Ammon's horn (tissue), 1 donor: ENCODE measurements at regions not wholly inside any gene's neighbourhood (a gene's known extent, or its start where the extent isn't known, plus 50 kb on each side); places are given as distances from the start of the nearest gene placed in this dataset.

ENCODE experiments used
- DNase-seq: peaks from one replicate; pipeline ENCODE4 v3.0.0-alpha.2; 2016; ENCODE audit warnings: low spot score

DNA sequence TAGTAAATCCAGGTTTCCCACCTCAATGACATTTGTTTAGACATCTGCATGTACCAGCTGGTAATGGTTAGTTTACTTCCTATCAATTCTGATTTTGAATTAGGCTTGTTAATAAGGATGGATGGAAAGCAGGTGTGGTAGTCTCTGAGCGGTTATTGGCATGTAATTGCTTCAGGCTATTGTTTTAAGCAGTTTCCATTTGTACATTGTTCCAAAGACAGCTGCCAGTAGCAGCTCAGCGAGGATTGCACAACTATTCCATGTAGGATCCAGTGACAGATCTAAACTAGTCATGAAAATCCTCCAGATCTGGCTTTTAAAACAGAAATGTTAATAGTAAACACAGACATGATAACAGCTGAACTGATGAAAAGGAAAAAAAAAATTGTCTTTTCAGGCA, 436.0 kb upstream of the ADARB2 start:
- DNase-seq, result peak; percentile 49

DNA sequence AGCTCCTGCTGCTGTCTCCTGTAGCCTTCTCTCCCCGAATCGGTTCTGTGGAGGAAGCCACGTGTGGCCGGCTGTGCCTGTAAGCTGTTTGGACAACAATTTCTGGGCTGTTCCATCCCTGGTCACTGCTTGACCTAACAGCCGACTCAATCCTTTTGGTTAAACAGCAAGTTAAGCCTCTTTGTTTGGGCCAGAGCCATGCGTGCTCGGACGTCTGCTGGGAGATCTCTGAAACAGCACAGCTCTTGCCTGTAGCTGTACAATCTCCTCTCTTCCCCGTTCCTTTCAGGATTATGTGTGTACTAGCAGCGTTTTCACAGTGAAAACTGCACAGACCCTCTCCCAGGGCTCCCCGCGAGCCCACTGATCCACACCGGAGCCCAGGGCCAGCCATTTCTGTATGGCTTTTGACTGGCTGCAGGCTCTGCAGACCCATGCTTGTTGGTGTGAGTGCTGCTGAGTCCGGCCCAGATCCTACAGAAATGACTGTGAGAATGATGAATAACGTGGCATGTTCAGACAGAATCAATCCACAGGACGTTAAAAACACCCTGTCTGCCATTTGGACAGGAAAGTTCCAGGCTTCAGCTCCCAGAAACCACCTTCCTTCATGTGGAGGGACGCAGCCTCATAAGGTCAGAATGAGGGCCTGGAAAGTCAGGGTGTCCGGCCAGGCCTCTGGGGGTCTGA, 428.6 kb upstream of the ADARB2 start:
- DNase-seq, result no peak

DNA sequence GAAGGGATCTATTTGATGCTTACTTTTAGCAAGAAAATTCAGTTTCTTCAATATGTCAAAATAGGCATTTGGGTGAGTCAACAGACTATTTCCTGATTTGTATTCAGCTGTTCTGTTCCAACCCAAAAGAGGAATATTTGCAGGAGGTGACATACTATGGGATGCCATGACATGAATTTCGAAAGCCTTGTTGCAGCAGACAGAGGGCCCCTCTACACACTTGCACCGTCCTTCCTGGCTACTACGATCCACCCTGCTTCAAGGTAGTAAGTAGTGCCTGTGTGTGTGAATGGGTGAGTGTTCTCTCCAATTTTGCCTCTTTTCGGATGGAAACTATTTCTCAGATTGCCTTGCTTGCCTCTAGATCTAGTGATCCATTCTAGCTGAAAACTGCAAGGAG, 413.0 kb upstream of the ADARB2 start:
- no peak for DNase-seq

DNA sequence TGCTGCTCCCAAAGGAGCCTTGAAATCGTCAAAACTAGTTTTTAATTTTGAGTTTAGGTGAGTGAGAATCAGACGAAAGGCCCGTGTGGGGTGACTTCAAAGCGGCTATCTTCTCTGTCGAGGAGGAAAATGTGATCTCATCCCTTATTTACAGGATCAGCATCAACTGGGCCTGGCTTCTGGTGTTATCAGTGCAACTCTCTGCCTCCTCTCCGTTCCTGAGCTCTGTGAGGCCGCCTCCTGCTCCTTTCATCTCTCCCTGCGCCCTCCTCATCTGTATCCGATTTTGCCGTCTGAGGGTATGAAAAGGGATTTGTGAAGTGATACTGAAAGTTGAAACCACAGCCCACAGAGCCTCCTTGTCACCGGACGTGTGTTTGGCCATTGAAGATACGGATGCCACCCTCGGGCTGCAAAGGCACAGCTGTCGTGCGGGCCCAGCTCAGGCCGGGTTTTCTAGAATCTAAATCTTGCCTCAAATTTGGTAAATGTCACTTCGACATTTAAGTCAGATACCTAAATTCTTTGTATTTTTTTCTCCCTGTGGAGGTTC, 408.7 kb upstream of the ADARB2 start:
- DNase-seq, result no peak

DNA sequence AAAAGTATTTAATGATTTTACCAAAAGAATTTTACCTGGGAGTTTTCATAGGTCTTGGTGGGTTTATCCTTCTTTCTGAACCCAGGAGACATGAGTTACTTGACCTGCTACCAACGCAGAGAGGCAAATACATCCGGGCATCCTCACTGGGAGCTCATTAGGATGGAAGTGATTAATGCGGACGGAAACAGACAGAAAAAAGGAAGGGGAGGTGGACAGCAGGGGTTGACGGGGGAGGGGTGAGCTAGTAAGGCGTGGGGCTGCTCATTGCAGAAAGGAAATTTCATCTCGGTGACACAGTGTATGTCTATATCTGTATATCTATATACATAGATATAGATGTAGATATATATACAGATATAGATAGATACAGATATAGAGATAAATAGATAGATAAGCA, 408.2 kb upstream of the ADARB2 start:
- DNase-seq, result no peak

DNA sequence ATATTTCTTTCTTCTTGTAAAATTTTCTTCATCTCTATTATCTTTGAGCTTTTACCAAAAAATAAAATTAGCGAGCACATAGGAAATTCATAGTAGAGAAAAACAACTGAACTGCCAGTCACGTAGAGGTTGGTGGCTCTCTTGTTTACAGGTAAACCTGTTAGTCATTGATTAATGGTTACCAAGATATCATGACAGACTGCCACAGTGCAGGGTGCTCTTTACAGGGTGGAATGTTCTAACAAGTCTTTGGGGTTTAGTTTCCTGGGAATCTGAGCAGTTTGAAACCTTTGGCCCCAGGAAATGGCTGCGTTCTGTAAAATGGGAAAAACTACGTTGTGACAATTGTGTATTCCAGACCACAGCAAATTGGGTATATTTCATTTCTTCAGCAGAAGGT, 407.3 kb upstream of the ADARB2 start:
- DNase-seq, result no peak

DNA sequence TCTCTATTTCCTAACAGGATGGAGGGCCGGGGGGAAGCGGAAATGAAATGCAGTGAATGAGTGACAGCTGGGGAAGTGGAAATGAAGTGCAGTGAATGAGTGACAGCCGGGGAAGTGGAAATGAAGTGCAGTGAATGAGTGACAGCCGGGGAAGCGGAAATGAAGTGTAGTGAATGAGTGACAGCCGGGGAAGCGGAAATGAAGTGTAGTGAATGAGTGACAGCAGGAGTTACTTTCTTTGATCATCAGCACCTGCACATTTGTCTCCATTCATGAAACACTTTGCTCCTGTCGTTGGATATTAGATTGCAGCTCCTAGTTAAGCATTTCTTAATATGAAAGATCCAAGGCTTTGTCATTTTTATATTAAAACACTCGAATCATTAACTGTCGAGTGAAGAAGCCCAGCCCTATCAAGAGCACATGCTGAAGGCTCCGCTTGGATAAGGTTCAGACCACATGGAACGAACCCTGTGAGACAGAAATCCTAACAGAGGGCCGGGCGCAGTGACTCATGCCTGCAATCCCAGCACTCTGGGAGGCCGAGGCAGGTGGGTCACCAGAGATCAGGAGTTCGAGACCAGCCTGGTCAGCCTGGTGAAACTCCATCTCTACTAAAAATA, 406.0 kb upstream of the ADARB2 start:
- DNase-seq, result no peak

DNA sequence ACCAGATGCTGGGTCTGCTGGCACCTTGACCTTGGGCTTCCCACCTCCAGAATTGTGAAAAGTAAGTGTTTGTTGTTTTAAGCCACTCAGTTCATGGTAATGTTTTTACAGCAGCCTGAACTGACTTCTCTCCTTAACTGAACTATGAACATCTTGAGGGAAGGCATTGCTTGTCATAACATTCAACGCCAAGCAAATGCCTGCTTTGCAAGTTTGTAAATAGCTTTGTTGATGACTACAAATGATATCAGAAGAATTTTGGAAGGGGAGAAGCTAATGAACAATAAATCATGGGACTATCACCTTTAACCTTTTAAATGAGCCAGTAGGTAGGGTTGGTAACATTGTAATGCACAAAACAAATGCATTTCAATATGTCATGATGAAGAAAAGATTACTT, 402.4 kb upstream of the ADARB2 start:
- no peak for DNase-seq

DNA sequence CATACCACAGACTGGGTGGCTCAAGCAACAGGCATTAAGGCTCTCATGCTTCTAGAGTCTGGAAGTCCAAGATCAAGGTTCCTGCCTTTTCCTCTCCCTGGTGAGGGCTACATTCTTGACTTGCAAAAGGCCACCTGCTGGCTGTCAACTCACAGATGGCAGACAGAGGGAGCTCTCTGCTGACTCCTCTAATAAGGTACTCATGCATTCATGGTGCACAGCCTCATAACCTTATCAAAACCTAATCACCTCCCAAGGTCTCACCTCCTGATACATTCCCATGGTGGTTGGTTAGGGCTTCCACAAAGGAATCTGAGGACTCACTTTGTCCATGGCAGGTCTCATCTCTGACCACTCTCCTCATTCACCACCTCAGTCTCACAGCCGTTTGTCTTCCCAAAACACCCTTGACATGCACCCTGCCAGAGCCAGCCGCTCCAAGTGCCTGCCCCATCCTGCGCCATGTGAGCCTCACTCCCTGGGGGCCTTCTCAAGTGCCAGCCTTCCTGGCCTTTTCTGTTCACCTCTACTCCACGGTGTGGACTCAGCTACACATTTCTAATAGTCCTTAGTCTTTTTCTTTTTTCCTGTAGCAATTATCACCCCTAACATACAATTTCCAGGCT, 400.3 kb upstream of the ADARB2 start:
- peak; percentile 17 for DNase-seq

DNA sequence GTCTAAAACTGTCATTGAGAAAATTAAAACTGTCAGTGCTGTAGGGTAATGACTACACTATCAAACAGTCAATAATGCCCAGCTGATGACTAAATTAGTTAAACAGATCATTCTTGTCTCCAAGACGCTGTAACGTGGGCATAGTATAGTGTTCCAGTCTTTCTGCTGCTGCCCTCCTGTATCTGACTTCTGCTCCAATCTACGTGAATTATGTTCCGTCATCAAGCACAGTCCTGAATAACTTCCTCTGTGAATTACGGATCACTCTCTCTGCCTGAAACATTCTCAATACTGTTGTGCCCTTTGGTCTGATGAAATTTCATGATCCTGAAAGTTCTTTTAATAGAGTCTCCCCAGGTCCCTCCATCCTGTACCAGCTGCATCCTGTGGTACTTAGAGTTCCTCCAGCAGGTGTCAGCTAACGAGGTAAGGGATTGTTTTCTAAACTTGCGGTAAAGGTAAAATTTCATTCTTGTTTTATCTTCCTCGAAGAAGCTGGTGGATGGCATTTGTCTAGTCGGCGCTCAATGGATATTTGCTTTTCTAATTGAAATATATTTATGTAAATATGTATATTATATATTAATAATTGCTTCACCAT, 393.5 kb upstream of the ADARB2 start:
- no peak for DNase-seq

DNA sequence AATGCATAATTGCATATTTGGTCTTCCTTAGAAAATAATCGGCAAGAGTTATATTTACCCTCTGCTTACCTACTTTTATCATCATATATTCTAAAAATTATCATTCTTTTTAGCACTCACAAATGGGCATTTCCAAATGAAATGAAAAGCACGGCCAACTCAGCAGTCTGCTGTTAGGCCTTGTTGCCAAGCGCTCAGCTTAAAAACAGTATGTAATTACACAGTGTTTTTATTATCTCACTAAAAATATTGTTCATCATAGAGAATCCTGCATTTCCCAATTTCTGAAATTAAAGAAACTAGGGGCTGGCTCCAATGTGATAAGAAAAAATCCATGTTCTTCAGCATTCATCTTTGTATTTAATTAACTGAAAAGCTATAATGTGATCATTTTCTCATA, 391.7 kb upstream of the ADARB2 start:
- DNase-seq, result peak; percentile 24

DNA sequence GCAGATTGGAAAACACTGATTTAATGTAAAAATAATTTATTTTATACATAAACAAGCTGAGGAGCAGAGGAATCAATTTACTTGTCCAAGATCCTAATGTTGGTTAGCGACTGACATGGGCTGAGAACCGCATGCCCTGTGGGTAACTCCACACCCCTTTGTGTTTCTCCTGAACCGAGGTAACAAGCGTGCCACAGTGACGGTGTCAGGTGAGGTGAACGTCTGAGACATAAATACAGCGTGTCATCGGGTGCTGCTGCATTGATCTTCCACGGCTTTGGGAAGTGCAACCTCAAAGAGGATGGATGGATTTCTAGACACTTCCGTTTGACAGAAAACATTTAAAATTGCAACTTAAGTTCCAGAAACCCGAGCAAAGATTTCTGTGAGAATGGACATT, 386.8 kb upstream of the ADARB2 start:
- DNase-seq, result no peak

DNA sequence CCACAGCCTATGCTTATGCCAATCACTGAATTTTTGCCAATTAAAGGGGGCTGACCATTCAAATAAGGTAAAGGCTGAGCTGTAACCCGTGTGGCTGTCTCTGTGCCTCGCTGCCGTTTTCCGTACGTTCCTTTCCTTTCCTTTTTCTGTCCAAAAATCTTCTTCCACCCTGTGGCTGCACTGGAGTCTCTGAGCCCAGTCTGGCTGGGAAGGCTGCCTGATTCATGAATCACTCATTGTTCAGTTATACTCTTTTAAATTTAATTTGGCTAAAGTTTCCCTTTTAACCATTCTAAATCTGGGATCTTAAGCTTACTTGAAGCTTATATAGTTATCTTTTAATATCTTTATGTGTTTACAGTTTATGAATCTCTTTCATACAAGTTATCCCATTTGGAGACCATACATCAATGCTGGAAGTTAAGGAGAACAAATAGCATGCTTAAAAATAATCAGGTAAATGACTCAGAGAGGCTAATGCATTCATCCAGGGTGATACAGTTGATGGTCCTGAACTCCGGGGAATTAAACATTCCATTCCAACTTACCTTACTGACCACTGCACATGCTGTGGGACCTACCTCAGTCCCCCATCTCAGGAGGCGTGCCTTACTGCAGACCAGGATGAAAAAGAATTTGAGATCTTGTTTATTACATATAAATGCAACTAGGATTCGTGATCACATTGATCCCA, 385.3 kb upstream of the ADARB2 start:
- DNase-seq, result peak; percentile 35

DNA sequence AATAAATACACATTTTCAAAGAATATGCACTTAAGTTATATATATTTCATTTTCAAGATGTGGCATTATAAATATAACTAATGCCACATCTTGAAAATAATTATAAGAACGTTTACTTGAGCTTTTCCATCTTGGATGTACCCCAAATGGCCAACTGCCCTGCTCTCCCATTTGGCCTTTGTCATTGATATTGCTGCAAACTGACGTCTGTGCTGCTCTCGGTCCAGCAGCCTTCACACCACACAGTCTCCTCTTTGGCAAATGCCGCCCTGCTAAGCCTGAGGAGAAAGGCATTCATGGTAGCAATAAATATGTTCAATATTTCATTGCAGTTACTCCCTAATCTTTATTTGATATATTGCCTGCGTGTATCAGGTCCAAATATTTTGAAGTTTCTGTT, 384.6 kb upstream of the ADARB2 start:
- DNase-seq, result peak; percentile 23

DNA sequence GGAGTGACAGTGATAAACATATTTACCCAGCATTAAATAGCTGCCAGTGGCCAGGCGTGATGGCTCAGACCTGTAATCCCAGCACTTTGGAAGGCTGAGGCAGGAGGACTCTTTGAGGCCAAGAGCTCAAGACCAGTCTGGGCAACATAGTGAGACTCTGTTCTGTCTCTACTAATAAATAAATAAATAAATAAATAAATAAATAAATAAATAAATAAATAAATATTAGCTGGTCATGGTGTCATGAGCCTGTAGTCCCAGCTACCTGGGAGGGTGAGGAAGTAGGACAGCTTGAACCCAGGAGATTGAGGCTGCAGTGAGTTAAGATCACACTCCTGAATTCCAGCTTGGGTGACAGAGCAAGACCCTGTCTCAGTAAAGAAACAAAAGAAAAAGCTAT, 384.0 kb upstream of the ADARB2 start:
- no peak for DNase-seq

DNA sequence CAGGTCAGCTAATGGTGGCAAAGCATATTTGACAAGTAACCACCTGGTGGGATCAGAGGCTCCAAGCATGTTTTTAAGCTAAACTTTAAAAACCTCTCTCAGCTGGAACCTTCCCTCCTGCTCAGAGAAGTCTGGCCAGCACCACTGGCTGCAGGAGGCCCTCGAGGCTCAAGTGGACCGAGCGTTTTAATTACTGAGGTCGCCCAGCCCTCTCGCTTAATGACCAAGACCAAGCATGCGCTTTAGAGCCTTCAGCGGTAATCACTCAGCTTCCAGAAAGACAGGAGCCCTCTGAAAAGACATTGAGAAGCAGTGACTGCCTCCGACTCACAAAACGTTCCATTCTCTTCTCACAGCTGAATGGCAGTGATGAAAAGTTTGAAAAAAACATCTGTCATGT, 383.4 kb upstream of the ADARB2 start:
- peak; percentile 21 for DNase-seq

DNA sequence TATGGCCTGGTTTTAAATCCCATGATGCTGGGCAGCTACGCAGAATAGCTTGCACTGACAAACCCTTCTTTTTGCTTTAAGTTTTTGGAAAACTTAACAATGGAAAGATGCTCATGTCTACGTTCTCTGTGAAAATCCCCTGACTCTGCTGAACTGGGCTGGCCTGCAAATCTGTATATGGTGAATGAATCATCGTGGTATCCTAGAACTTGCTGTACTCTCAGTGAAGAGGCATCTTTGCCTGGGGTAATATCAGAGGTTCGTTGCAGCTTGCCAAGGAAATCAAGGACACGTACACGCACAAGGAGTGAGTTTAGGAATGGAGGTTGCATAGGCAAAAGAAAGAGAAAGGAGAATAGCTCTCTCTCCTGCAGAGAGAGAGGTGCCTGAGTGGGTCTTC, 382.0 kb upstream of the ADARB2 start:
- no peak for DNase-seq

DNA sequence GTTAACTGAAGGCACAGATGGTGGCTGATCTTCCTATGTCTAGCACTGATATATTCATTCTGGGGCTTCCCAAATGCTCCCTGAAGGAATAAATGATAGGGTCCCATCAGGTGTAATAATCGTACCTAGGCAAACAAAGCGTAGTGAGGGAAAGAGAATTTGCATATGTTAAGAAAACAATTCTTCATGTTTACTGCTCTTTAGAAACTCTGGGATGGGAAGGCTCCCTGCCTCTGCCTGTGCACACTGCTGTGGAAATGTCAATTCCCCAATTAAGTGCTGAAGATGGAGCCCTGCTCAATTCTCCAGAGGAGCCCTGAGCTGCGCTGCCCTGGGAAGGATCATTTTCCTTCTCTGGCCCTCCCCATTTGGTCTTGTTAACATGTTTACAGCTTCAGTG, 380.9 kb upstream of the ADARB2 start:
- no peak for DNase-seq

DNA sequence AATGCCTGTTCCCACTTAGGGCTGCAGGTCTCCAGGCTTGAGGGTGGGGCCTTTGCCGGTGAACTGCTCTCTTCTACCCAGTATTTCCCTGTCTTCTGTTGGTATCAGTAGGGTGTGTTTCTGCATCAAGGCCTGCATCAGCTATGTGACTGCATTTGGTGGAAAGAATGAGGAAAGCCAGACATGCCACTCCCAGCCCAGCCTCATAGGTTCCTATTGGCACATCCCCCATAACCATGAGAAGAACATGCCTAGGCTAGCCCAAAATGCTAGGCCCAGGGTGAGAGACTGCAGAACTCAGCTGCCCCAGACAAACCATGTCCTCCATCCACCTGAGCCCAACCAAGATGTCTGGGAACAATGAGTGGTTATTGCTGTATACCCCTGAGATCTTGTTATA, 380.3 kb upstream of the ADARB2 start:
- no peak for DNase-seq

DNA sequence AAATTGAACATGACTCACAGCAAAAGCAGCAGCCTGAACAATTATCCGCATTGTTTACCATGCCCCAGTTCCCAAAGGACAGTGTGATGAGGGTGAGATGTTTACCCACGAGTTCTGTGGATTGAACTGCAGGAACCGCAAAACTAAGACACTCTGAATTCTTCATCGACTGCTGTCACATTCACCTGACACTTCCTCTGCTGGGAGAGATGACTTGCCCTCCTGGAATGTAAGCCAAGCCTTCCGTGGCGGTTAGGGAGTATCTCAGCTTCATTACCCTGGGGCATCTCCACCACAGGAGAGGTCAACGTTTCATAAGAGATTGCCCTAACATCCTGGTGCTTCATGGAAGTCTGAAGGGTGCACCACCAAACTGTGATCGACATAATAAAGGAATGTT, 374.6 kb upstream of the ADARB2 start:
- DNase-seq, result no peak

DNA sequence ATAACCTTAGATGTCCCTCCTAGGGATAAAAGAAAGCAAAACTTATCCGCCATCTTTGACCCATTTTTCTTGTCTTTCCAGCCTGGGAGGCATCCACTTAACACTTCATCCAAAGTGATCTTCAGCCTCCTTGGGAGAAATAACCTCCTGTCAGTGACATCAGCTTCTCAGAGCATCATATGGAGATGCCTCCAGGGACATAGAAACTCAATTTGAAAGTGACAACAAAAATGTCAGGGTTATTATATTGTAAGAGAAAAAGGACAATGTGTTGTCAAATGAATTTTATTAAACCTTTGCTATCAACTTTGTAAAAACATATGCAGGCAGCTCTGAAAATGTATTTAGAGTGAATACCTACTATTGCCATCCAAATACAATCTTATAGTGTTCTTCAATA, 371.2 kb upstream of the ADARB2 start:
- DNase-seq, result no peak

DNA sequence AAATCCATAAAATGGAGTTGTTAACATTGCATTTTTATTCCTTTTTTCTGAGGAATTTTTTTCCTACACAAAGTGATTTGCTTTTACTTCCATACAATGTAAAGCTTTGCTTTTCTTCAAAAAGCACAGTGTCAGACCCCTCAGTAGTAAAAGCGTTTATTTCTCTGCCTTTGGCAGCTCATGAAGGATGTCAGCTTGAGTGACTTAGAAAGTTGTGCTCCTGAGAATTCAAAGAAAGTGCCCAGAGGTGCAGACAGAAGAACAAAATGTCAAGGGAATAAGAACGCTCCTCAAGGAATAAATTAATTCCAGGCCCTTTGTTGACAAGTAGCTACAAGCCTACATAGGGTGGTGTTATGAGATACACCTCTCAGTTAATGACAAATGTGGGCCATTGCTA, 369.3 kb upstream of the ADARB2 start:
- DNase-seq, result no peak
